ENCODE measurements at regions not wholly inside any gene's neighbourhood (a gene's known extent, or its start where the extent isn't known, plus 50 kb on each side); places are given as distances from the start of the nearest gene placed in this dataset.
"Not testable (repeated sequence)": the region's sequence is repeated elsewhere in the genome, so short reads cannot be mapped to it uniquely, and the experiment has no call there.

DNA sequence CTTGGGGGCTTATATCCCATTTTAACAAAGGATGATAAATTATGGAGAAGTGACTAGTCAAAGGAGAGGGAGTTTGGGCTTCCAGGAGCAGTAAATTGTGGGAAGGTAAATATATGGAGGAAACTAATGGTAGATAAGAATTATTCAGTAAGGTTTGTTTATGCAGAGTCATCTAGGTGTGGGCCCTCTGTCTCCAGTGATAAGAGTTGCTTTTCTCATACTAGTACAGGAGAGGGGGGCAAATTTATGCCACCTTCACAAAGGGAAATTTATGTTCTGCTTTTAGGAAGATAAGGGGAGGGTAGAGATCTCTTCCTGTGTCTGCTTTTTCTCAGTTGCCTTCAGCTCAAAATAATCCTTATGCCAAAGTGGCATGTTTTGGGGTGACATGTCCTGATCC lies 383.7 kb upstream of the PPP2R3A start:
- H3K27ac ChIP-seq (ENCODE audit: low read depth, low read length): no peak overlapping the region
- POLR2A ChIA-PET (ENCODE audit: partially characterized antibody): no interaction called here
- no peaks in the 10 kb centered on the region for H3K4me1 ChIP-seq (ENCODE audit: insufficient read depth, low read length)
- H3K27me3 Mint-ChIP-seq: peaks cover 0 to 1% of the 10 kb centered on the region in 2 donors
- intact Hi-C loops (cut with micrococcal nuclease): no loop called here
- no peak for DNase-seq
- H3K36me3 ChIP-seq (ENCODE audit: insufficient read depth, low read length): no peaks in the 10 kb centered on the region
- H3K27me3 ChIP-seq (ENCODE audit: insufficient read depth, low read length): no peaks in the 10 kb centered on the region
- H3K27ac Mint-ChIP-seq: no peak overlapping the region
- CTCF ChIA-PET (ENCODE audit: partially characterized antibody): no interaction called here
- H3K9me3 ChIP-seq (ENCODE audit: control insufficient read depth in 1 of 2, low read length in 2 of 2): no peaks in the 10 kb centered on the region
- H3K9me3 Mint-ChIP-seq: peaks cover 0 to 2% (median 0%) of the 10 kb centered on the region in 8 donors
- H3K4me3 ChIP-seq (ENCODE audit: low read length in 2 of 2): no peak overlapping the region
- no peak overlapping the region for H3K4me3 Mint-ChIP-seq
- no peaks in the 10 kb centered on the region for H3K4me1 Mint-ChIP-seq
- H3K36me3 Mint-ChIP-seq: no peaks in the 10 kb centered on the region

DNA sequence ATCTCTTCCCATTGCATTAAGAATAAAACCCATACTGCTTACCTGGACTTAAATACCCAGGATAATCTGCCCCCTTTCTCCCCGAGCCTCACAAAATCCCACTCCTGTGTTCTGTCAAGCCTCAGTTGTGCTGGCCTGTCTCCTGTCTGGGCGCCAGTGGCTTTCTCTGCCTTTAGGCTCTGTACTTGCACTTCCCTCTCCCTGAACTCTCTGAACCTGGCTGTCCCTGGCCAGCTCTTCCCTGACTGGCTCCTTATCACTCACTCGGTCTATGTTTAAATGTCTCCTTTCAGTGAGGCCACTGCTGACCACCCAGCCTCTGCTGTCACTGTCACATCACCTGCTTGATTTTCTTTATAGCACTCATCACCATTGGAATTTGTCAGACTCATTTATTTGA lies 382.7 kb upstream of the PPP2R3A start:
- no peaks in the 10 kb centered on the region for H3K4me1 Mint-ChIP-seq
- H3K27ac Mint-ChIP-seq: no peak overlapping the region
- Histone ChIP-seq H3K27me3 (ENCODE audit: insufficient read depth, low read length) (no peaks in the 10 kb centered on the region), H3K4me1 (ENCODE audit: insufficient read depth, low read length) (no peaks in the 10 kb centered on the region), H3K27ac (ENCODE audit: low read depth, low read length) (no peak overlapping the region), H3K9me3 (ENCODE audit: control insufficient read depth in 1 of 2, low read length in 2 of 2) (no peaks in the 10 kb centered on the region), H3K4me3 (ENCODE audit: low read length in 2 of 2) (no peak overlapping the region), H3K36me3 (ENCODE audit: insufficient read depth, low read length) (no peaks in the 10 kb centered on the region)
- DNase-seq: no peak
- intact Hi-C loops (cut with micrococcal nuclease): no loop called here
- no peak overlapping the region for H3K4me3 Mint-ChIP-seq
- no peaks in the 10 kb centered on the region for H3K36me3 Mint-ChIP-seq
- ChIA-PET CTCF (ENCODE audit: partially characterized antibody) (no interaction called here), POLR2A (ENCODE audit: partially characterized antibody) (no interaction called here)
- peaks cover 0 to 1% of the 10 kb centered on the region in 2 donors for H3K27me3 Mint-ChIP-seq
- peaks cover 0 to 3% (median 0%) of the 10 kb centered on the region in 8 donors for H3K9me3 Mint-ChIP-seq

GRCh38 chr3:135596563-135596962 lies 369.0 kb upstream of the PPP2R3A start:
- CTCF ChIA-PET (ENCODE audit: partially characterized antibody): no interaction called here
- no peak overlapping the region for H3K27ac Mint-ChIP-seq
- H3K36me3 ChIP-seq (ENCODE audit: insufficient read depth, low read length): no peaks in the 10 kb centered on the region
- no peaks in the 10 kb centered on the region for H3K4me1 ChIP-seq (ENCODE audit: insufficient read depth, low read length)
- H3K27ac ChIP-seq (ENCODE audit: low read depth, low read length): no peak overlapping the region
- H3K27me3 Mint-ChIP-seq: no peaks in the 10 kb centered on the region
- H3K4me1 Mint-ChIP-seq: no peaks in the 10 kb centered on the region
- no peak overlapping the region for H3K4me3 ChIP-seq (ENCODE audit: low read length in 2 of 2)
- no peaks in the 10 kb centered on the region for H3K27me3 ChIP-seq (ENCODE audit: insufficient read depth, low read length)
- no peaks in the 10 kb centered on the region for H3K36me3 Mint-ChIP-seq
- intact Hi-C loops (cut with micrococcal nuclease): no loop called here
- DNase-seq: no peak
- no peaks in the 10 kb centered on the region for H3K9me3 ChIP-seq (ENCODE audit: control insufficient read depth in 1 of 2, low read length in 2 of 2)
- POLR2A ChIA-PET (ENCODE audit: partially characterized antibody): no interaction called here
- H3K4me3 Mint-ChIP-seq: no peak overlapping the region
- H3K9me3 Mint-ChIP-seq: peaks cover 0 to 12% (median 5%) of the 10 kb centered on the region in 8 donors

DNA sequence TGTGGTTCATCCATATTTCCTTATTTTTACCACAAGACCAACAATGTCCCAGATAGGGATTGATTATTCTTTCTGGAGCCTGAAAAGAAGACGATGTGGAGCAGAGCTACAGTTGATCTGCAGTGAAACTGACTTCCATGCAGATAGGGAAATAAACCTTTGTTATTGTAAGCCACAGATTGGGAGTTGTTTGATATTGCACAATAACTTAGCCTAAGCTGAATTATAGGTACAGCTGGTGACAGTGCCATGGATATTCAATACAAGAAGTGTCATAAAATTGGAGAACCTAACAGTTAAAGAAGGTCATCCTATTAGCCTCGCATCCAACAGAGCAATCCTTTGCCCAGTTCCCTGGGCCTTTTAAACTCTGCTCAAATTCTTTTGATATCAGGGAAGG lies 367.7 kb upstream of the PPP2R3A start:
- H3K27me3 Mint-ChIP-seq: no peaks in the 10 kb centered on the region
- Histone ChIP-seq H3K4me3 (ENCODE audit: low read length in 2 of 2) (no peak overlapping the region), H3K9me3 (ENCODE audit: control insufficient read depth in 1 of 2, low read length in 2 of 2) (no peaks in the 10 kb centered on the region), H3K27me3 (ENCODE audit: insufficient read depth, low read length) (no peaks in the 10 kb centered on the region), H3K4me1 (ENCODE audit: insufficient read depth, low read length) (no peaks in the 10 kb centered on the region), H3K36me3 (ENCODE audit: insufficient read depth, low read length) (no peaks in the 10 kb centered on the region), H3K27ac (ENCODE audit: low read depth, low read length) (no peak overlapping the region)
- H3K4me1 Mint-ChIP-seq: no peaks in the 10 kb centered on the region
- H3K4me3 Mint-ChIP-seq: no peak overlapping the region
- H3K36me3 Mint-ChIP-seq: no peaks in the 10 kb centered on the region
- intact Hi-C loops (cut with micrococcal nuclease): no loop called here
- H3K9me3 Mint-ChIP-seq: peaks cover 0 to 6% (median 2%) of the 10 kb centered on the region in 8 donors
- no peak overlapping the region for H3K27ac Mint-ChIP-seq
- POLR2A ChIA-PET (ENCODE audit: partially characterized antibody): no interaction called here
- CTCF ChIA-PET (ENCODE audit: partially characterized antibody): no interaction called here
- no peak for DNase-seq

DNA sequence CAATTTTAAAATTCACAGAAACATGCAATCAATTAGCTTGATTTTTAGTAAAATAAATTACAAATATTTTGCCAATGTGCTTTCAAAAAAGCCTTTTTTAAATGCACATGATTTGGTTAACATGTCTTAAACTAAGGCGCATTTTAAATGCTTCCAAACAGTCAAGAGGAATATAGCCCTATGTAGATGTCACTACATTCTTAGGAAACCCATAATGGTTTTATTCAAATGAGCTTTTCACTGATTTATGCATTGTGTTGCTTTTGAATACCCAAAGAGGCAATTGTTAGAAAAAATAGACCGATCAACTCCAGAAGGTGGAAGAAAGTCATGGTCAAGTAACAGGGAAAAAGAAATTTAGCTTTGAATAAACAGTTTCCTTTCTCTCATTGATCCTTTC lies 366.9 kb upstream of the PPP2R3A start:
- Histone ChIP-seq H3K27ac (ENCODE audit: low read depth, low read length) (no peak overlapping the region), H3K27me3 (ENCODE audit: insufficient read depth, low read length) (no peaks in the 10 kb centered on the region), H3K4me1 (ENCODE audit: insufficient read depth, low read length) (no peaks in the 10 kb centered on the region), H3K4me3 (ENCODE audit: low read length in 2 of 2) (no peak overlapping the region), H3K36me3 (ENCODE audit: insufficient read depth, low read length) (no peaks in the 10 kb centered on the region), H3K9me3 (ENCODE audit: control insufficient read depth in 1 of 2, low read length in 2 of 2) (no peaks in the 10 kb centered on the region)
- H3K9me3 Mint-ChIP-seq: peaks cover 0 to 5% (median under 1%) of the 10 kb centered on the region in 8 donors
- no peaks in the 10 kb centered on the region for H3K36me3 Mint-ChIP-seq
- ChIA-PET CTCF (ENCODE audit: partially characterized antibody) (no interaction called here), POLR2A (ENCODE audit: partially characterized antibody) (no interaction called here)
- H3K27me3 Mint-ChIP-seq: no peaks in the 10 kb centered on the region
- intact Hi-C loops (cut with micrococcal nuclease): no loop called here
- no peak for DNase-seq
- H3K27ac Mint-ChIP-seq: no peak overlapping the region
- no peaks in the 10 kb centered on the region for H3K4me1 Mint-ChIP-seq
- H3K4me3 Mint-ChIP-seq: no peak overlapping the region

GRCh38 chr3:135604512-135604911 lies 361.0 kb upstream of the PPP2R3A start:
- H3K4me1 Mint-ChIP-seq; H3K27me3 Mint-ChIP-seq; H3K4me3 ChIP-seq (ENCODE audit: low read length in 2 of 2); H3K27me3 ChIP-seq (ENCODE audit: insufficient read depth, low read length); intact Hi-C loops (cut with micrococcal nuclease); POLR2A ChIA-PET (ENCODE audit: partially characterized antibody); H3K27ac Mint-ChIP-seq; H3K36me3 ChIP-seq (ENCODE audit: insufficient read depth, low read length); H3K9me3 ChIP-seq (ENCODE audit: control insufficient read depth in 1 of 2, low read length in 2 of 2); H3K4me1 ChIP-seq (ENCODE audit: insufficient read depth, low read length); H3K36me3 Mint-ChIP-seq; DNase-seq; H3K27ac ChIP-seq (ENCODE audit: low read depth, low read length); CTCF ChIA-PET (ENCODE audit: partially characterized antibody); H3K4me3 Mint-ChIP-seq: not testable (repeated sequence)
- H3K9me3 Mint-ChIP-seq: peaks cover 0 to 18% (median 2%) of the 10 kb centered on the region in 8 donors

DNA sequence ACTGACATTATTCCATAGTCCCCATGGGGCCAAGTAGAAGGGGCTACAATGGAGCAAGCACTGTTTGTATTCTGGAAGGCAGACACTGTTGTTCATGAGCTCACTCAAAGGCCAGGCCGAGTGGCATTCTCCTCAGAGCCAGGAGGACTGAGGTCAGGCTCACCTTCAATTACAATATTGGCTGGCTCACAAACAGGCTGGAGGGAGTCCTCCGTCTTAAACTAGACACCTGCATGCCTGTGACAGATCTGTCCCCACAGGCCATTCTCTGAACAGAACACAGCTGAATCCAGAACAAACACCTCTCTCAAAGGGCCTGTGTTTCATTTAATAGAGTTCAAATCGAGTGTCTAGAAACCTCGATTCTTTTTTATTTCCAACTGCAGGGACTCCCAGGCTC lies 347.4 kb upstream of the PPP2R3A start:
- peaks cover 0 to 3% (median under 1%) of the 10 kb centered on the region in 8 donors for H3K9me3 Mint-ChIP-seq
- no peak overlapping the region for H3K4me3 Mint-ChIP-seq
- H3K27me3 Mint-ChIP-seq: no peaks in the 10 kb centered on the region
- no peaks in the 10 kb centered on the region for H3K27me3 ChIP-seq (ENCODE audit: insufficient read depth, low read length)
- no peak overlapping the region for H3K27ac ChIP-seq (ENCODE audit: low read depth, low read length)
- H3K9me3 ChIP-seq (ENCODE audit: control insufficient read depth in 1 of 2, low read length in 2 of 2): no peaks in the 10 kb centered on the region
- POLR2A ChIA-PET (ENCODE audit: partially characterized antibody): no interaction called here
- no peak overlapping the region for H3K4me3 ChIP-seq (ENCODE audit: low read length in 2 of 2)
- no peaks in the 10 kb centered on the region for H3K4me1 Mint-ChIP-seq
- no peaks in the 10 kb centered on the region for H3K4me1 ChIP-seq (ENCODE audit: insufficient read depth, low read length)
- no peak overlapping the region for H3K27ac Mint-ChIP-seq
- DNase-seq: no peak
- no peaks in the 10 kb centered on the region for H3K36me3 ChIP-seq (ENCODE audit: insufficient read depth, low read length)
- CTCF ChIA-PET (ENCODE audit: partially characterized antibody): no interaction called here
- H3K36me3 Mint-ChIP-seq: no peaks in the 10 kb centered on the region
- intact Hi-C loops (cut with micrococcal nuclease): no loop called here

GRCh38 chr3:135621184-135621920 lies 344.2 kb upstream of the PPP2R3A start:
- POLR2A ChIA-PET (ENCODE audit: partially characterized antibody): no interaction called here
- Mint-ChIP-seq H3K27ac (no peak overlapping the region), H3K9me3 (peaks cover 0 to 3% (median under 1%) of the 10 kb centered on the region in 8 donors), H3K4me1 (no peaks in the 10 kb centered on the region), H3K36me3 (no peaks in the 10 kb centered on the region), H3K27me3 (no peaks in the 10 kb centered on the region), H3K4me3 (no peak overlapping the region)
- no peaks in the 10 kb centered on the region for H3K4me1 ChIP-seq (ENCODE audit: insufficient read depth, low read length)
- CTCF ChIA-PET (ENCODE audit: partially characterized antibody): no interaction called here
- DNase-seq: no peak
- intact Hi-C loops (cut with micrococcal nuclease): no loop called here
- H3K4me3 ChIP-seq (ENCODE audit: low read length in 2 of 2): no peak overlapping the region
- no peak overlapping the region for H3K27ac ChIP-seq (ENCODE audit: low read depth, low read length)
- no peaks in the 10 kb centered on the region for H3K36me3 ChIP-seq (ENCODE audit: insufficient read depth, low read length)
- no peaks in the 10 kb centered on the region for H3K9me3 ChIP-seq (ENCODE audit: control insufficient read depth in 1 of 2, low read length in 2 of 2)
- H3K27me3 ChIP-seq (ENCODE audit: insufficient read depth, low read length): no peaks in the 10 kb centered on the region

Measured in CD4-positive, alpha-beta memory T cell (primary cell).